ENCODE measurements at regions not wholly inside any gene's neighbourhood (a gene's known extent, or its start where the extent isn't known, plus 50 kb on each side); places are given as distances from the start of the nearest gene placed in this dataset.

DNA sequence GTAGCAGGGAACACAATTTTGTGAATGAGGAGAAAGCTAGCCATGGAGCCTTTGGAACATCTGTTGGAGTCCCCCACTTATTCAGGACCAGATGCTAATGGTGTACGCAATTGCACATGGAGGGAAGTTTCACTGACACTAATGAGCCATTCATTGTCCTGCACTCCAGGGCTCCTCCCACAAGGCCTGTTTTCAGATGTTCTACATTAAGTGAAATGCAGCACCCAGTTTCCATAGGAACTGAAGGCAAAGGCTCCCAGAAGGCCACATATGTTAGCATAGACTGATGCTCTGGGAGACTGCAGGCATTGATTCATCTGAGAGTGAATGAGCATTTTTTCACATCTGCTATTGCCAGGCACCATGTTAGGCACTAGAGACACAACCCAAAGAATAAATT is 399.5 kb downstream of the ETS1 start:
- TF ChIP-seq CTCF (IDR thresholded peaks at IDR 0.05; ENCODE audit: low read depth, low read length, poor library complexity, severe bottlenecking): no peak
- no peak for TF ChIP-seq EZH2phosphoT487 (IDR thresholded peaks at IDR 0.05; ENCODE audit: borderline replicate concordance, low read length)

Measured in DOHH2 (cell line).